H9 (cell line): ENCODE measurements at regions not wholly inside any gene's neighbourhood (a gene's known extent, or its start where the extent isn't known, plus 50 kb on each side); places are given as distances from the start of the nearest gene placed in this dataset.

Experiments
- DNase-seq: peaks from one replicate; pipeline ENCODE4 v3.0.0-alpha.2; 2017
- H2AFZ ChIP-seq: one replicate; pipeline ENCODE4 v1.6.1; 2013; ENCODE audit warnings: mild to moderate bottlenecking, low read length, control low read depth, moderate library complexity
- H2AK5ac ChIP-seq: 2 replicates; pipeline ENCODE4 v1.6.1; 2013; ENCODE audit warnings: low read length, control low read depth, mixed read lengths; ENCODE audit not compliant: insufficient read length
- H2BK120ac ChIP-seq: one replicate; pipeline ENCODE4 v1.6.1; 2013; ENCODE audit warnings: low read depth, mild to moderate bottlenecking, low read length, control low read depth, inconsistent platforms; ENCODE audit not compliant: poor library complexity, severe bottlenecking
- H2BK12ac ChIP-seq: 2 replicates; pipeline ENCODE4 v1.6.1; 2013; ENCODE audit warnings: low read length, control low read depth, mixed read lengths, low read depth; ENCODE audit not compliant: insufficient read length
- H2BK15ac ChIP-seq: 2 replicates; pipeline ENCODE4 v1.6.1; 2013; ENCODE audit warnings: low read depth, low read length, control low read depth
- H2BK20ac ChIP-seq: one replicate; pipeline ENCODE4 v1.6.1; 2013; ENCODE audit warnings: low read depth, mild to moderate bottlenecking, low read length, control low read depth, inconsistent platforms; ENCODE audit not compliant: poor library complexity, severe bottlenecking
- H2BK5ac ChIP-seq: 2 replicates; pipeline ENCODE4 v1.6.1; 2013; ENCODE audit warnings: low read length, control low read depth, mixed read lengths; ENCODE audit not compliant: insufficient read length
- H3K14ac ChIP-seq: 2 replicates; pipeline ENCODE4 v1.6.1; 2013; ENCODE audit warnings: low read length, control low read depth; ENCODE audit not compliant: insufficient read depth
- H3K18ac ChIP-seq: 2 replicates; pipeline ENCODE4 v1.6.1; 2013; ENCODE audit warnings: low read depth, mild to moderate bottlenecking, mixed read lengths, low read length, control low read depth; ENCODE audit not compliant: insufficient read length
- H3K23ac ChIP-seq: 2 replicates; pipeline ENCODE4 v1.6.1; 2013; ENCODE audit warnings: low read length, control low read depth, mixed read lengths, low read depth; ENCODE audit not compliant: insufficient read length
- H3K23me2 ChIP-seq: 2 replicates; pipeline ENCODE4 v1.6.1; 2013; ENCODE audit warnings: low read depth, mild to moderate bottlenecking, mixed read lengths, low read length, control low read depth; ENCODE audit not compliant: insufficient read length, poor library complexity, severe bottlenecking
- H3K27ac ChIP-seq: 2 replicates; pipeline ENCODE4 v1.5.1; 2013; ENCODE audit warnings: low read length, control low read depth, mixed read lengths, low read depth; ENCODE audit not compliant: insufficient read length
- H3K27me3 ChIP-seq: 2 replicates; pipeline ENCODE4 v1.6.1; 2013; ENCODE audit warnings: low read length, control low read depth, inconsistent platforms; ENCODE audit not compliant: insufficient read depth
- H3K4ac ChIP-seq: 2 replicates; pipeline ENCODE4 v1.6.1; 2013; ENCODE audit warnings: low read depth, mild to moderate bottlenecking, control low read depth, inconsistent platforms, low read length, moderate library complexity
- H3K4me1 ChIP-seq: 2 replicates; pipeline ENCODE4 v1.6.1; 2013; ENCODE audit warnings: low read length, control low read depth, inconsistent platforms; ENCODE audit not compliant: insufficient read depth
- H3K4me2 ChIP-seq: 2 replicates; pipeline ENCODE4 v1.6.1; 2013; ENCODE audit warnings: low read length, control low read depth, mixed read lengths; ENCODE audit not compliant: insufficient read length, insufficient read depth
- H3K56ac ChIP-seq: 2 replicates; pipeline ENCODE4 v1.6.1; 2013; ENCODE audit warnings: low read depth, mild to moderate bottlenecking, mixed read lengths, low read length, control low read depth; ENCODE audit not compliant: insufficient read length
- H3K79me1 ChIP-seq: 2 replicates; pipeline ENCODE4 v1.6.1; 2013; ENCODE audit warnings: low read depth, mild to moderate bottlenecking, moderate library complexity, low read length, control low read depth, inconsistent platforms; ENCODE audit not compliant: insufficient read depth, poor library complexity, severe bottlenecking
- H3K79me2 ChIP-seq: 2 replicates; pipeline ENCODE4 v1.6.1; 2013; ENCODE audit warnings: low read length, control low read depth, inconsistent platforms; ENCODE audit not compliant: insufficient read depth
- H3K9ac ChIP-seq: 2 replicates; pipeline ENCODE4 v1.6.1; 2013; ENCODE audit warnings: low read length, control low read depth, mixed read lengths; ENCODE audit not compliant: insufficient read length; ENCODE audit errors: extremely low read depth
- H3K9me3 ChIP-seq: one replicate; pipeline ENCODE4 v1.6.1; 2013; ENCODE audit warnings: low read depth, low read length, inconsistent platforms; ENCODE audit not compliant: control insufficient read depth
- H3T11ph ChIP-seq: one replicate; pipeline ENCODE4 v1.6.1; 2013; ENCODE audit warnings: mild to moderate bottlenecking, low read length, control low read depth, inconsistent platforms
- H4K20me1 ChIP-seq: one replicate; pipeline ENCODE4 v1.6.1; 2013; ENCODE audit not compliant: control insufficient read depth, insufficient read length, insufficient read depth
- H4K5ac ChIP-seq: 2 replicates; pipeline ENCODE4 v1.6.1; 2013; ENCODE audit warnings: low read depth, mild to moderate bottlenecking, mixed read lengths, low read length, control low read depth; ENCODE audit not compliant: insufficient read length
- H4K8ac ChIP-seq: replicated peaks from 2 replicates; pipeline ENCODE4 v1.6.1; 2013; ENCODE audit warnings: low read length, control low read depth, mixed read lengths, low read depth; ENCODE audit not compliant: insufficient read length
- H4K91ac ChIP-seq: 2 replicates; pipeline ENCODE4 v1.6.1; 2013; ENCODE audit warnings: low read depth, mild to moderate bottlenecking, moderate library complexity, mixed read lengths, low read length, control low read depth; ENCODE audit not compliant: insufficient read length
- H3K27ac Mint-ChIP-seq, 3 experiments: 2 replicates in 2 of 3; 3 replicates in 1 of 3; pipeline ENCODE4 v1.8.0; 2020 to 2021; ENCODE audit warnings: mixed read lengths in 3 of 3, mild to moderate bottlenecking in 1 of 3, moderate library complexity in 1 of 3
- H3K27me3 Mint-ChIP-seq: 2 replicates; pipeline ENCODE4 v1.8.0; 2021; ENCODE audit warnings: low read depth, mild to moderate bottlenecking, moderate library complexity, mixed read lengths
- H3K36me3 Mint-ChIP-seq, 3 experiments: 2 replicates in 2 of 3; 3 replicates in 1 of 3; pipeline ENCODE4 v1.8.0; 2020 to 2021; ENCODE audit warnings: low read depth in 3 of 3, mixed read lengths in 3 of 3; ENCODE audit not compliant: insufficient read depth in 1 of 3
- H3K4me1 Mint-ChIP-seq, 2 experiments: 2 replicates each; pipeline ENCODE4 v1.8.0; 2020; ENCODE audit warnings: mixed read lengths in 2 of 2
- H3K4me3 Mint-ChIP-seq, 2 experiments: 2 replicates in 1 of 2; 3 replicates in 1 of 2; pipeline ENCODE4 v1.8.0; 2020 to 2021; ENCODE audit warnings: mild to moderate bottlenecking in 2 of 2, mixed read lengths in 2 of 2, moderate library complexity in 1 of 2
- H3K9me3 Mint-ChIP-seq, 2 experiments: 2 replicates in 1 of 2; 3 replicates in 1 of 2; pipeline ENCODE4 v1.8.0; 2020; ENCODE audit warnings: mild to moderate bottlenecking in 2 of 2, mixed read lengths in 2 of 2, moderate library complexity in 1 of 2
- WGBS: extraction: QIAGEN DNeasy Blood & Tissue Kit; methylation state at CpG from one replicate; pipeline ENCODE4 v1.1.7; 2013; ENCODE audit warnings: missing lambda C conversion rate, low lambda C conversion rate, mixed read lengths; ENCODE audit not compliant: insufficient read length; ENCODE audit errors: extremely low coverage; 5-methylcytosine and 5-hydroxymethylcytosine counted together
- TF ChIP-seq, protein P1 (sequence below): fragments of 200-600 bp; sonication (generic); conservative IDR thresholded peaks from 3 replicates; pipeline ENCODE4 v1.8.0; 2021; ENCODE audit warnings: antibody characterized with exemption, mild to moderate bottlenecking

DNA sequence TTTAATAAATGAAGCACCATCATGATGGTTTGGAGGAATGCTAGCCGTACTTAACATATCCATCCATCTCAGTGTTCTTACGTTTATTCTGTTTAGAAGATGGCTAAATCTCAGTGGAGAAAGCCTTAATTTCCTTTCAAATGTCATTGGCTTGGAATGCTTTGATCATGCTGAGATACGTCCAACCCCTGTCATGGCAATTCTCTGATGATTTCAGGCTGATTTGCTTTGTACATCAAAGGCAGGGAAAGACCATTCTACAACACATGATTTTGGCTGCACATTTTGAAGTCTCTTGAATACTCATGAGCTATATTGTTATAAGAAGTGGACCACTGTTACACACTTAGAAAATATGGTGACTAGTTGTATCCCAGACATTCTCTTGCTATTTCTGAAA is 1048.4 kb downstream of the MAT2B start:
- no peak overlapping the region for H2BK120ac ChIP-seq
- no peaks in the 10 kb centered on the region for H3K9me3 ChIP-seq
- no peaks in the 10 kb centered on the region for H3K4me1 ChIP-seq
- no peaks in the 10 kb centered on the region for H3K27me3 ChIP-seq
- no peak overlapping the region for H3K4ac ChIP-seq
- no peak overlapping the region for H3K27ac ChIP-seq
- no peak overlapping the region for H3K56ac ChIP-seq
- Mint-ChIP-seq H3K27me3 (no peaks in the 10 kb centered on the region), H3K9me3 (no peaks in the 10 kb centered on the region), H3K4me1 (no peaks in the 10 kb centered on the region), H3K4me3 (no peak overlapping the region), H3K36me3 (no peaks in the 10 kb centered on the region), H3K27ac (no peak overlapping the region)
- H3K79me1 ChIP-seq = no peaks in the 10 kb centered on the region
- WGBS = no CpG with 5 or more reads among the region's 3 CpGs
- no peak overlapping the region for H3K9ac ChIP-seq
- H2BK12ac ChIP-seq = no peak overlapping the region
- no peaks in the 10 kb centered on the region for H3K79me2 ChIP-seq
- H2AFZ ChIP-seq = no peak overlapping the region
- no peak overlapping the region for H3K4me2 ChIP-seq
- no peak overlapping the region for H4K5ac ChIP-seq
- no peak overlapping the region for H3K23ac ChIP-seq
- no peak for DNase-seq
- H2BK20ac ChIP-seq = no peak overlapping the region
- H3K23me2 ChIP-seq = no peaks in the 10 kb centered on the region
- TF ChIP-seq, protein P1, sequence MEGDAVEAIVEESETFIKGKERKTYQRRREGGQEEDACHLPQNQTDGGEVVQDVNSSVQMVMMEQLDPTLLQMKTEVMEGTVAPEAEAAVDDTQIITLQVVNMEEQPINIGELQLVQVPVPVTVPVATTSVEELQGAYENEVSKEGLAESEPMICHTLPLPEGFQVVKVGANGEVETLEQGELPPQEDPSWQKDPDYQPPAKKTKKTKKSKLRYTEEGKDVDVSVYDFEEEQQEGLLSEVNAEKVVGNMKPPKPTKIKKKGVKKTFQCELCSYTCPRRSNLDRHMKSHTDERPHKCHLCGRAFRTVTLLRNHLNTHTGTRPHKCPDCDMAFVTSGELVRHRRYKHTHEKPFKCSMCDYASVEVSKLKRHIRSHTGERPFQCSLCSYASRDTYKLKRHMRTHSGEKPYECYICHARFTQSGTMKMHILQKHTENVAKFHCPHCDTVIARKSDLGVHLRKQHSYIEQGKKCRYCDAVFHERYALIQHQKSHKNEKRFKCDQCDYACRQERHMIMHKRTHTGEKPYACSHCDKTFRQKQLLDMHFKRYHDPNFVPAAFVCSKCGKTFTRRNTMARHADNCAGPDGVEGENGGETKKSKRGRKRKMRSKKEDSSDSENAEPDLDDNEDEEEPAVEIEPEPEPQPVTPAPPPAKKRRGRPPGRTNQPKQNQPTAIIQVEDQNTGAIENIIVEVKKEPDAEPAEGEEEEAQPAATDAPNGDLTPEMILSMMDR = no peak
- H2BK5ac ChIP-seq = no peak overlapping the region
- no peak overlapping the region for H4K8ac ChIP-seq
- no peak overlapping the region for H2BK15ac ChIP-seq
- no peak overlapping the region for H3T11ph ChIP-seq
- H4K91ac ChIP-seq = no peak overlapping the region
- no peak overlapping the region for H3K14ac ChIP-seq
- H2AK5ac ChIP-seq = no peak overlapping the region
- no peaks in the 10 kb centered on the region for H4K20me1 ChIP-seq
- no peak overlapping the region for H3K18ac ChIP-seq
